HG02852 (cell line): ENCODE measurements at regions not wholly inside any gene's neighbourhood (a gene's known extent, or its start where the extent isn't known, plus 50 kb on each side); places are given as distances from the start of the nearest gene placed in this dataset.
"Not testable (repeated sequence)": the region's sequence is repeated elsewhere in the genome, so short reads cannot be mapped to it uniquely, and the experiment has no call there.

Experiments used
- ATAC-seq: cut with Tn5 transposase; IDR thresholded peaks from one replicate; pipeline ENCODE4 v1.9.1; 2021; ENCODE audit warnings: mild to moderate bottlenecking, moderate library complexity; ENCODE audit not compliant: unreplicated experiment

- ATAC-seq: no peak
Measured at GRCh38 chr5:14954216-14954615, 82.6 kb upstream of the ANKH start.

GRCh38 chr5:14953075-14953607, 81.6 kb upstream of the ANKH start:
- no peak for ATAC-seq

GRCh38 chr5:14948383-14948782, 76.8 kb upstream of the ANKH start:
- no peak for ATAC-seq

- no peak for ATAC-seq
Measured at GRCh38 chr5:14946815-14947620, 75.4 kb upstream of the ANKH start.

- no peak for ATAC-seq
Measured at GRCh38 chr5:14945450-14945849, 73.9 kb upstream of the ANKH start.

- no peak for ATAC-seq
Measured at GRCh38 chr5:14944996-14945395, 73.4 kb upstream of the ANKH start.

GRCh38 chr5:14944350-14944739, 72.8 kb upstream of the ANKH start:
- no peak for ATAC-seq

GRCh38 chr5:14942212-14942611, 70.6 kb upstream of the ANKH start:
- no peak for ATAC-seq

GRCh38 chr5:14937254-14937653, 65.7 kb upstream of the ANKH start:
- ATAC-seq: no peak

GRCh38 chr5:14936588-14936987, 65.0 kb upstream of the ANKH start:
- ATAC-seq: no peak

- ATAC-seq: no peak
Measured at GRCh38 chr5:14935341-14935740, 63.8 kb upstream of the ANKH start.

- ATAC-seq: no peak
Measured at GRCh38 chr5:14932902-14933469, 61.4 kb upstream of the ANKH start.

GRCh38 chr5:14930486-14930885, 58.9 kb upstream of the ANKH start:
- ATAC-seq: no peak

- ATAC-seq: no peak
Measured at GRCh38 chr5:14929293-14930065, 57.9 kb upstream of the ANKH start.

- ATAC-seq: no peak
Measured at GRCh38 chr5:14928661-14929060, 57.1 kb upstream of the ANKH start.

GRCh38 chr5:14925326-14925725, 53.7 kb upstream of the ANKH start:
- no peak for ATAC-seq

GRCh38 chr5:14922952-14923351, 51.4 kb upstream of the ANKH start:
- ATAC-seq: not testable (repeated sequence)

GRCh38 chr5:14922456-14922855, 50.9 kb upstream of the ANKH start:
- no peak for ATAC-seq
